Aorta (tissue), 5 donors: ENCODE measurements at regions not wholly inside any gene's neighbourhood (a gene's known extent, or its start where the extent isn't known, plus 50 kb on each side); places are given as distances from the start of the nearest gene placed in this dataset.

Experiments used
- ATAC-seq: fragments of 200-7000 bp; cut with Tn5 transposase; one replicate; pipeline ENCODE4 v1.9.1; 2022; ENCODE audit warnings: moderate library complexity; ENCODE audit not compliant: low FRiP score
- DNase-seq, 2 donors: peaks; one replicate each; pipeline ENCODE4 v3.0.0-alpha.2; 2020
- H3K27ac ChIP-seq, 2 donors: one replicate each; pipeline ENCODE4 v1.5.1; 2013; ENCODE audit warnings: low read length in 2 of 2, mild to moderate bottlenecking in 2 of 2, moderate library complexity in 2 of 2, control low read depth in 1 of 2, inconsistent platforms in 1 of 2, low read depth in 1 of 2
- H3K27me3 ChIP-seq, 2 donors: one replicate each; pipeline ENCODE4 v1.6.1; 2013; ENCODE audit warnings: control low read depth in 1 of 2, low read length in 1 of 2, mild to moderate bottlenecking in 1 of 2, moderate library complexity in 1 of 2; ENCODE audit not compliant: insufficient read depth in 2 of 2, control insufficient read depth in 1 of 2
- H3K36me3 ChIP-seq, 2 donors: one replicate each; pipeline ENCODE4 v1.6.1; 2013; ENCODE audit warnings: control low read depth in 1 of 2, low read length in 1 of 2, mild to moderate bottlenecking in 1 of 2; ENCODE audit not compliant: insufficient read depth in 2 of 2, control insufficient read depth in 1 of 2
- H3K4me1 ChIP-seq, 2 donors: one replicate each; pipeline ENCODE4 v1.6.1; 2013; ENCODE audit warnings: low read length in 2 of 2, control low read depth in 1 of 2, mild to moderate bottlenecking in 1 of 2, moderate library complexity in 1 of 2; ENCODE audit not compliant: insufficient read depth in 2 of 2, control insufficient read depth in 1 of 2
- H3K4me3 ChIP-seq, 2 donors: one replicate each; pipeline ENCODE4 v1.5.1; 2013; ENCODE audit warnings: low read length in 2 of 2, control low read depth in 1 of 2, mild to moderate bottlenecking in 1 of 2
- H3K9me3 ChIP-seq: one replicate; pipeline ENCODE4 v1.6.1; 2013; ENCODE audit warnings: mild to moderate bottlenecking, low read length; ENCODE audit not compliant: control insufficient read depth
- WGBS, 2 donors: extraction: QIAGEN DNeasy Blood & Tissue Kit; methylation state at CpG; one replicate each; pipeline ENCODE4 v1.1.7; 2013; 5-methylcytosine and 5-hydroxymethylcytosine counted together
- intact Hi-C, 2 donors: fragments of 100-400 bp; cut with DNase I; formaldehyde crosslinking; loops; one replicate each; pipeline versions ENCODE4 v1.14.2 to v1.15.0; 2022
- donor health status: healthy with polysubstance abuse.
- donor health status: Bipolar disorder and iron deficiency.
- donor health status: DM: no; HTN: no; CAD: no.
- donor health status: DM: no; HTN: no; CAD: no.
- donor health status: DM: yes; HTN: yes; CAD: no.

- DNase-seq (peak; percentile 19 to 22), ATAC-seq (no peak)
- H3K27ac ChIP-seq, result no peak overlapping the region
- no peaks in the 10 kb centered on the region for H3K36me3 ChIP-seq
- intact Hi-C loops, result no loop called here
- H3K4me3 ChIP-seq, result no peak overlapping the region
- peaks cover 4% of the 10 kb centered on the region for H3K9me3 ChIP-seq
- 68 to 75% methylated on average over 17 of the region's 17 CpGs for WGBS, 2 donors
- H3K4me1 ChIP-seq, result no peaks in the 10 kb centered on the region
- H3K27me3 ChIP-seq, result no peaks in the 10 kb centered on the region
These were observed 250.1 kb downstream of the NDUFA10 start for GRCh38 chr2:239774933-239775622.

- DNase-seq, result peak in 1 of 2 donors; percentile 26
- intact Hi-C loops, result no loop called here
These were observed 251.0 kb downstream of the NDUFA10 start for GRCh38 chr2:239774142-239774462.

GRCh38 chr2:239773228-239774141, 251.7 kb downstream of the NDUFA10 start:
- DNase-seq, result peak; percentile 24 to 64
- ATAC-seq, result no peak

More at GRCh38 chr2:239774142-239774462, 251.0 kb downstream of the NDUFA10 start:
- H3K27ac ChIP-seq, result no peak overlapping the region
- H3K36me3 ChIP-seq, result no peaks in the 10 kb centered on the region
- H3K27me3 ChIP-seq, result no peaks in the 10 kb centered on the region
- ATAC-seq, result no peak
- no peak overlapping the region for H3K4me3 ChIP-seq
- H3K4me1 ChIP-seq, result no peaks in the 10 kb centered on the region
- WGBS, 2 donors, result 96 to 98% methylated on average over 4 of the region's 4 CpGs
- peaks cover 4% of the 10 kb centered on the region for H3K9me3 ChIP-seq

GRCh38 chr2:239772721-239773120, 252.4 kb downstream of the NDUFA10 start:
- Histone ChIP-seq H3K36me3 (no peaks in the 10 kb centered on the region), H3K27me3 (no peaks in the 10 kb centered on the region), H3K4me1 (no peaks in the 10 kb centered on the region), H3K4me3 (no peak overlapping the region), H3K9me3 (peaks cover 4% of the 10 kb centered on the region), H3K27ac (no peak overlapping the region)
- intact Hi-C loops, result no loop called here
- 97 to 98% methylated on average over 5 of the region's 5 CpGs for WGBS, 2 donors
- DNase-seq, result peak; percentile 14 to 16
- no peak for ATAC-seq

More at GRCh38 chr2:239773228-239774141, 251.7 kb downstream of the NDUFA10 start:
- WGBS, 2 donors, result 94% methylated on average over 15 of the region's 15 CpGs
- no peaks in the 10 kb centered on the region for H3K36me3 ChIP-seq
- no peaks in the 10 kb centered on the region for H3K4me1 ChIP-seq
- H3K27ac ChIP-seq, result no peak overlapping the region
- H3K9me3 ChIP-seq, result peaks cover 4% of the 10 kb centered on the region
- no peak overlapping the region for H3K4me3 ChIP-seq
- intact Hi-C loops, result no loop called here
- no peaks in the 10 kb centered on the region for H3K27me3 ChIP-seq

- peak in 1 of 2 donors; percentile 19 for DNase-seq
- 87 to 90% methylated on average over 7 of the region's 7 CpGs for WGBS, 2 donors
- Histone ChIP-seq H3K4me3 (no peak overlapping the region), H3K27ac (no peak overlapping the region), H3K4me1 (no peaks in the 10 kb centered on the region), H3K27me3 (no peaks in the 10 kb centered on the region), H3K36me3 (no peaks in the 10 kb centered on the region), H3K9me3 (peaks cover 4% of the 10 kb centered on the region)
- intact Hi-C loops, result no loop called here
- ATAC-seq, result no peak
These were observed 254.9 kb downstream of the NDUFA10 start for GRCh38 chr2:239770246-239770639.

- WGBS, 2 donors, result 62 to 63% methylated on average over 18 of the region's 18 CpGs
- Histone ChIP-seq H3K4me1 (no peaks in the 10 kb centered on the region), H3K9me3 (peaks cover 4% of the 10 kb centered on the region), H3K27me3 (no peaks in the 10 kb centered on the region), H3K36me3 (no peaks in the 10 kb centered on the region), H3K27ac (no peak overlapping the region), H3K4me3 (no peak overlapping the region)
- ATAC-seq (no peak), DNase-seq (peak; percentile 28 to 64)
- intact Hi-C loops, result no loop called here
These were observed 255.4 kb downstream of the NDUFA10 start for GRCh38 chr2:239769554-239770245.

- DNase-seq (peak; percentile 19 to 44), ATAC-seq (no peak)
- 47 to 49% methylated on average over 10 of the region's 10 CpGs for WGBS, 2 donors
- H3K27me3 ChIP-seq, result no peaks in the 10 kb centered on the region
- H3K27ac ChIP-seq, result no peak overlapping the region
- intact Hi-C loops, result no loop called here
- no peaks in the 10 kb centered on the region for H3K36me3 ChIP-seq
- peaks cover 4% of the 10 kb centered on the region for H3K9me3 ChIP-seq
- no peak overlapping the region for H3K4me3 ChIP-seq
- H3K4me1 ChIP-seq, result no peaks in the 10 kb centered on the region
These were observed 256.1 kb downstream of the NDUFA10 start for GRCh38 chr2:239768907-239769553.

GRCh38 chr2:239768031-239768790, 256.9 kb downstream of the NDUFA10 start:
- Histone ChIP-seq H3K27me3 (no peaks in the 10 kb centered on the region), H3K27ac (no peak overlapping the region), H3K36me3 (no peaks in the 10 kb centered on the region), H3K9me3 (peaks cover 4% of the 10 kb centered on the region), H3K4me3 (no peak overlapping the region), H3K4me1 (no peaks in the 10 kb centered on the region)
- WGBS, 2 donors, result 95 to 98% methylated on average over 23 of the region's 23 CpGs
- ATAC-seq (no peak), DNase-seq (peak; percentile 38 to 43)
- intact Hi-C loops, result no loop called here
